ENCODE measurements at regions not wholly inside any gene's neighbourhood (a gene's known extent, or its start where the extent isn't known, plus 50 kb on each side); places are given as distances from the start of the nearest gene placed in this dataset.

- DNase-seq = no peak
Measured at GRCh38 chr4:24637173-24637572, 52.8 kb upstream of the DHX15 start.

- DNase-seq = no peak
Measured at GRCh38 chr4:24638396-24638875, 54.1 kb upstream of the DHX15 start.

- no peak for DNase-seq
Measured at GRCh38 chr4:24639714-24640113, 55.4 kb upstream of the DHX15 start.

GRCh38 chr4:24640366-24640765, 56.0 kb upstream of the DHX15 start:
- no peak for DNase-seq

GRCh38 chr4:24642981-24643547, 58.7 kb upstream of the DHX15 start:
- no peak for DNase-seq

GRCh38 chr4:24643774-24644520, 59.6 kb upstream of the DHX15 start:
- DNase-seq = no peak

- no peak for DNase-seq
Measured at GRCh38 chr4:24644983-24645764, 60.8 kb upstream of the DHX15 start.

GRCh38 chr4:24645765-24646550, 61.6 kb upstream of the DHX15 start:
- DNase-seq = no peak

GRCh38 chr4:24646798-24647460, 62.6 kb upstream of the DHX15 start:
- no peak for DNase-seq

- DNase-seq = no peak
Measured at GRCh38 chr4:24650849-24651640, 66.7 kb upstream of the DHX15 start.

GRCh38 chr4:24655326-24655725, 71.0 kb upstream of the DHX15 start:
- DNase-seq = no peak

GRCh38 chr4:24655971-24656370, 71.6 kb upstream of the DHX15 start:
- DNase-seq = no peak

- DNase-seq = no peak
Measured at GRCh38 chr4:24656906-24657305, 72.6 kb upstream of the DHX15 start.

- DNase-seq = peak; percentile 26
Measured at GRCh38 chr4:24657768-24658617, 73.6 kb upstream of the DHX15 start.

- no peak for DNase-seq
Measured at GRCh38 chr4:24659241-24659961, 75.0 kb upstream of the DHX15 start.

- DNase-seq = no peak
Measured at GRCh38 chr4:24662056-24662455, 77.7 kb upstream of the DHX15 start.

- DNase-seq = no peak
Measured at GRCh38 chr4:24662542-24662941, 78.2 kb upstream of the DHX15 start.

- DNase-seq = no peak
Measured at GRCh38 chr4:24664956-24665355, 80.6 kb upstream of the DHX15 start.

GRCh38 chr4:24666316-24666715, 82.0 kb upstream of the DHX15 start:
- DNase-seq = no peak
